Erythroblast (primary cell): ENCODE measurements at regions not wholly inside any gene's neighbourhood (a gene's known extent, or its start where the extent isn't known, plus 50 kb on each side); places are given as distances from the start of the nearest gene placed in this dataset.

ENCODE experiments used
- GATA1 ChIP-seq: IDR thresholded peaks from 2 replicates; pipeline ENCODE4 v1.6.1; 2011; ENCODE audit warnings: low read depth, mild to moderate bottlenecking, control low read depth, low read length, moderate library complexity
- POLR2A ChIP-seq: IDR thresholded peaks from 2 replicates; pipeline ENCODE4 v1.6.1; 2011; ENCODE audit warnings: mild to moderate bottlenecking, low read length

GRCh38 chr20:47929368-47930115 lies 144.3 kb upstream of the SULF2 start:
- TF ChIP-seq POLR2A (no peak), GATA1 (no peak)
